Renal cortical epithelial cell (primary cell): ENCODE measurements at regions not wholly inside any gene's neighbourhood (a gene's known extent, or its start where the extent isn't known, plus 50 kb on each side); places are given as distances from the start of the nearest gene placed in this dataset.
A peak's percentile ranks its signal among the peaks of the same experiment; 100 is the strongest.

Experiments used
- DNase-seq: peaks from one replicate; pipeline ENCODE4 v3.0.0-alpha.2; 2011; ENCODE audit warnings: low read depth

GRCh38 chr18:57991552-57991951, 52.5 kb upstream of the NEDD4L start:
- DNase-seq, result no peak

GRCh38 chr18:57989536-57989935, 54.5 kb upstream of the NEDD4L start:
- no peak for DNase-seq

GRCh38 chr18:57984490-57985115, 59.4 kb upstream of the NEDD4L start:
- DNase-seq, result no peak

- no peak for DNase-seq
These were observed 60.1 kb upstream of the NEDD4L start for GRCh38 chr18:57983965-57984364.

GRCh38 chr18:57983472-57983871, 60.6 kb upstream of the NEDD4L start:
- DNase-seq, result no peak

- DNase-seq, result no peak
These were observed 61.5 kb upstream of the NEDD4L start for GRCh38 chr18:57982372-57983021.

- no peak for DNase-seq
These were observed 62.6 kb upstream of the NEDD4L start for GRCh38 chr18:57981308-57982028.

GRCh38 chr18:57980573-57981307, 63.3 kb upstream of the NEDD4L start:
- no peak for DNase-seq

- DNase-seq, result peak; percentile 73
These were observed 67.7 kb upstream of the NEDD4L start for GRCh38 chr18:57976230-57976773.

GRCh38 chr18:57975805-57976204, 68.2 kb upstream of the NEDD4L start:
- DNase-seq, result peak; percentile 14

- no peak for DNase-seq
These were observed 69.3 kb upstream of the NEDD4L start for GRCh38 chr18:57974585-57975265.

GRCh38 chr18:57973889-57974288, 70.1 kb upstream of the NEDD4L start:
- no peak for DNase-seq

GRCh38 chr18:57970356-57971095, 73.5 kb upstream of the NEDD4L start:
- DNase-seq, result no peak

GRCh38 chr18:57969824-57970223, 74.2 kb upstream of the NEDD4L start:
- no peak for DNase-seq

GRCh38 chr18:57965246-57965645, 78.8 kb upstream of the NEDD4L start:
- DNase-seq, result no peak

- no peak for DNase-seq
These were observed 82.0 kb upstream of the NEDD4L start for GRCh38 chr18:57961876-57962505.

GRCh38 chr18:57961411-57961810, 82.6 kb upstream of the NEDD4L start:
- no peak for DNase-seq

GRCh38 chr18:57959278-57959677, 84.7 kb upstream of the NEDD4L start:
- peak; percentile 79 for DNase-seq

GRCh38 chr18:57957210-57957609, 86.8 kb upstream of the NEDD4L start:
- DNase-seq, result no peak

GRCh38 chr18:57956491-57956890, 87.5 kb upstream of the NEDD4L start:
- DNase-seq, result no peak
